HEK293 (cell line): ENCODE measurements at regions not wholly inside any gene's neighbourhood (a gene's known extent, or its start where the extent isn't known, plus 50 kb on each side); places are given as distances from the start of the nearest gene placed in this dataset.

ENCODE experiments used
- CTCF ChIA-PET: fragments of 350-600 bp; formaldehyde crosslinking; extraction: SDS; loops from one replicate; lab custom pipeline; 2021; ENCODE audit warnings: antibody characterized with exemption; lab: Yijun Ruan, JAX
- POLR2A ChIA-PET: fragments of 300-600 bp; formaldehyde crosslinking; extraction: SDS; loops from one replicate; lab custom pipeline; 2020; ENCODE audit warnings: antibody characterized with exemption, inconsistent platforms; lab: Yijun Ruan, JAX
- H3K27ac ChIP-seq: fragments of 200-500 bp; sonication (Bioruptor generic); 2 replicates; pipeline ENCODE4 v1.5.1; 2014; ENCODE audit warnings: low read depth, low read length, control low read depth, inconsistent platforms; ENCODE audit errors: extremely low read depth
- H3K36me3 ChIP-seq, 2 experiments: fragments of 200-500 bp in 1 of 2; sonication (Bioruptor generic) in 1 of 2; 1 replicate in 1 of 2; 2 replicates in 1 of 2; pipeline ENCODE4 v1.5.1; 2014 to 2017; ENCODE audit warnings: inconsistent platforms in 2 of 2, low read length in 2 of 2; ENCODE audit not compliant: control insufficient read depth in 2 of 2, insufficient read depth in 1 of 2
- H3K4me1 ChIP-seq: fragments of 200-500 bp; sonication (Bioruptor generic); 2 replicates; pipeline ENCODE4 v1.5.1; 2014; ENCODE audit warnings: mild to moderate bottlenecking, low read length, inconsistent platforms; ENCODE audit not compliant: control insufficient read depth, insufficient read depth
- H3K4me3 ChIP-seq: 2 replicates; pipeline ENCODE4 v1.5.1; 2011; ENCODE audit warnings: low read depth, mild to moderate bottlenecking, control low read depth, low read length, moderate library complexity
- H3K9me3 ChIP-seq: fragments of 200-500 bp; sonication (Bioruptor generic); 2 replicates; pipeline ENCODE4 v1.5.1; 2014; ENCODE audit warnings: low read depth, low read length, inconsistent platforms; ENCODE audit not compliant: control insufficient read depth, insufficient read depth
- IKZF3 ChIP-seq: fragments of 450-650 bp; IDR thresholded peaks from 2 replicates; pipeline ENCODE4 v1.5.0; 2018; ENCODE audit warnings: missing biosample characterization, mild to moderate bottlenecking, missing genetic modification characterization, moderate library complexity
- KLF1 ChIP-seq: fragments of 450-650 bp; formaldehyde crosslinking; IDR thresholded peaks from 2 replicates; pipeline ENCODE4 v1.5.1; 2016; ENCODE audit warnings: missing biosample characterization, missing genetic modification characterization
- ZBTB7A ChIP-seq: fragments of 450-650 bp; formaldehyde crosslinking; IDR thresholded peaks from 2 replicates; pipeline ENCODE4 v1.5.1; 2016; ENCODE audit warnings: low read depth, missing biosample characterization, missing genetic modification characterization
- ZBTB8A ChIP-seq: fragments of 450-650 bp; formaldehyde crosslinking; IDR thresholded peaks from 2 replicates; pipeline ENCODE4 v1.5.1; 2016; ENCODE audit warnings: missing biosample characterization, missing genetic modification characterization
- ZEB2 ChIP-seq: fragments of 450-650 bp; formaldehyde crosslinking; IDR thresholded peaks from 2 replicates; pipeline ENCODE4 v1.5.1; 2016; ENCODE audit warnings: missing biosample characterization, missing genetic modification characterization
- ZFHX2 ChIP-seq: fragments of 450-650 bp; formaldehyde crosslinking; conservative IDR thresholded peaks from 2 replicates; pipeline ENCODE4 v1.5.1; 2016; ENCODE audit warnings: missing biosample characterization, missing genetic modification characterization
- ZFP3 ChIP-seq: fragments of 450-650 bp; formaldehyde crosslinking; IDR thresholded peaks from 2 replicates; pipeline ENCODE4 v1.5.1; 2016; ENCODE audit warnings: low read depth, missing biosample characterization, missing genetic modification characterization
- ZIC2 ChIP-seq: fragments of 450-650 bp; formaldehyde crosslinking; IDR thresholded peaks from 2 replicates; pipeline ENCODE4 v1.5.1; 2016; ENCODE audit warnings: missing biosample characterization, missing genetic modification characterization
- ZNF10 ChIP-seq: fragments of 450-650 bp; formaldehyde crosslinking; IDR thresholded peaks from 2 replicates; pipeline ENCODE4 v1.5.1; 2017; ENCODE audit warnings: missing biosample characterization, missing genetic modification characterization
- ZNF114 ChIP-seq: fragments of 450-650 bp; formaldehyde crosslinking; IDR thresholded peaks from 2 replicates; pipeline ENCODE4 v1.5.0; 2017; ENCODE audit warnings: missing biosample characterization, missing genetic modification characterization
- ZNF174 ChIP-seq: fragments of 450-650 bp; formaldehyde crosslinking; IDR thresholded peaks from 2 replicates; pipeline ENCODE4 v1.5.0; 2017; ENCODE audit warnings: missing biosample characterization, mild to moderate bottlenecking, missing genetic modification characterization
- ZNF18 ChIP-seq: fragments of 450-650 bp; formaldehyde crosslinking; IDR thresholded peaks from 2 replicates; pipeline ENCODE4 v1.5.1; 2016; ENCODE audit warnings: missing biosample characterization, missing genetic modification characterization
- ZNF184 ChIP-seq: fragments of 450-650 bp; IDR thresholded peaks from 2 replicates; pipeline ENCODE4 v1.5.1; 2018; ENCODE audit warnings: missing biosample characterization, mild to moderate bottlenecking, missing genetic modification characterization
- ZNF280D ChIP-seq: fragments of 450-650 bp; formaldehyde crosslinking; IDR thresholded peaks from 2 replicates; pipeline ENCODE4 v1.5.1; 2016; ENCODE audit warnings: missing biosample characterization, missing genetic modification characterization
- ZNF292 ChIP-seq: fragments of 450-650 bp; formaldehyde crosslinking; IDR thresholded peaks from 2 replicates; pipeline ENCODE4 v1.5.1; 2016; ENCODE audit warnings: low read depth, missing biosample characterization, missing genetic modification characterization, borderline replicate concordance
- ZNF394 ChIP-seq: fragments of 450-650 bp; formaldehyde crosslinking; IDR thresholded peaks from 2 replicates; pipeline ENCODE4 v1.5.1; 2016; ENCODE audit warnings: missing biosample characterization, missing genetic modification characterization, mild to moderate bottlenecking, moderate library complexity, borderline replicate concordance
- ZNF398 ChIP-seq: fragments of 450-650 bp; formaldehyde crosslinking; IDR thresholded peaks from 2 replicates; pipeline ENCODE4 v1.5.1; 2017; ENCODE audit warnings: missing biosample characterization, missing genetic modification characterization
- ZNF610 ChIP-seq: fragments of 450-650 bp; formaldehyde crosslinking; IDR thresholded peaks from 2 replicates; pipeline ENCODE4 v1.5.1; 2016; ENCODE audit warnings: missing biosample characterization, missing genetic modification characterization, borderline replicate concordance
- ZNF626 ChIP-seq: fragments of 450-650 bp; sonication (Bioruptor Pico); formaldehyde crosslinking; IDR thresholded peaks from 2 replicates; pipeline ENCODE4 v1.5.1; 2018; ENCODE audit warnings: missing biosample characterization, missing genetic modification characterization, inconsistent platforms
- ZNF677 ChIP-seq: fragments of 450-650 bp; IDR thresholded peaks from 2 replicates; pipeline ENCODE4 v1.5.0; 2018; ENCODE audit warnings: missing biosample characterization, mild to moderate bottlenecking, missing genetic modification characterization, moderate library complexity
- ZNF785 ChIP-seq: fragments of 450-650 bp; formaldehyde crosslinking; IDR thresholded peaks from 2 replicates; pipeline ENCODE4 v1.5.1; 2016; ENCODE audit warnings: missing biosample characterization, missing genetic modification characterization
- ZNF843 ChIP-seq: fragments of 450-650 bp; formaldehyde crosslinking; IDR thresholded peaks from 2 replicates; pipeline ENCODE4 v1.5.1; 2016; ENCODE audit warnings: missing biosample characterization, missing genetic modification characterization
- ZSCAN4 ChIP-seq: fragments of 450-650 bp; formaldehyde crosslinking; IDR thresholded peaks from 2 replicates; pipeline ENCODE4 v1.5.1; 2017; ENCODE audit warnings: missing biosample characterization, missing genetic modification characterization
- ZSCAN5A ChIP-seq: fragments of 450-650 bp; formaldehyde crosslinking; IDR thresholded peaks from 2 replicates; pipeline ENCODE4 v1.5.1; 2016; ENCODE audit warnings: missing biosample characterization, missing genetic modification characterization
- TF ChIP-seq, protein P1 (sequence below): fragments of 450-650 bp; formaldehyde crosslinking; IDR thresholded peaks from 2 replicates; pipeline ENCODE4 v1.5.1; 2017; ENCODE audit warnings: missing biosample characterization, missing genetic modification characterization
- TF ChIP-seq, protein P2 (sequence below): fragments of 450-650 bp; formaldehyde crosslinking; IDR thresholded peaks from 2 replicates; pipeline ENCODE4 v1.5.1; 2016; ENCODE audit warnings: missing biosample characterization, missing genetic modification characterization

GRCh38 chr10:130787243-130787642 is 524.3 kb downstream of the TCERG1L start:
- no peak overlapping the region for H3K27ac ChIP-seq
- CTCF ChIA-PET: no interaction called here
- TF ChIP-seq ZNF626 (tag by site-specific recombination) (no peak), ZNF843 (tag by site-specific recombination) (no peak), ZSCAN5A (tag by site-specific recombination) (no peak), ZNF398 (no peak), ZNF184 (tag by site-specific recombination) (no peak), ZIC2 (no peak), ZBTB8A (tag by site-specific recombination) (no peak), ZBTB7A (no peak), ZEB2 (tag by site-specific recombination) (no peak), ZNF114 (no peak), ZNF10 (tag by site-specific recombination) (no peak), ZNF785 (tag by site-specific recombination) (no peak), ZNF610 (no peak), KLF1 (no peak)
- TF ChIP-seq, protein P1, sequence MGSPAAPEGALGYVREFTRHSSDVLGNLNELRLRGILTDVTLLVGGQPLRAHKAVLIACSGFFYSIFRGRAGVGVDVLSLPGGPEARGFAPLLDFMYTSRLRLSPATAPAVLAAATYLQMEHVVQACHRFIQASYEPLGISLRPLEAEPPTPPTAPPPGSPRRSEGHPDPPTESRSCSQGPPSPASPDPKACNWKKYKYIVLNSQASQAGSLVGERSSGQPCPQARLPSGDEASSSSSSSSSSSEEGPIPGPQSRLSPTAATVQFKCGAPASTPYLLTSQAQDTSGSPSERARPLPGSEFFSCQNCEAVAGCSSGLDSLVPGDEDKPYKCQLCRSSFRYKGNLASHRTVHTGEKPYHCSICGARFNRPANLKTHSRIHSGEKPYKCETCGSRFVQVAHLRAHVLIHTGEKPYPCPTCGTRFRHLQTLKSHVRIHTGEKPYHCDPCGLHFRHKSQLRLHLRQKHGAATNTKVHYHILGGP (tag by site-specific recombination): no peak
- TF ChIP-seq, protein P2, sequence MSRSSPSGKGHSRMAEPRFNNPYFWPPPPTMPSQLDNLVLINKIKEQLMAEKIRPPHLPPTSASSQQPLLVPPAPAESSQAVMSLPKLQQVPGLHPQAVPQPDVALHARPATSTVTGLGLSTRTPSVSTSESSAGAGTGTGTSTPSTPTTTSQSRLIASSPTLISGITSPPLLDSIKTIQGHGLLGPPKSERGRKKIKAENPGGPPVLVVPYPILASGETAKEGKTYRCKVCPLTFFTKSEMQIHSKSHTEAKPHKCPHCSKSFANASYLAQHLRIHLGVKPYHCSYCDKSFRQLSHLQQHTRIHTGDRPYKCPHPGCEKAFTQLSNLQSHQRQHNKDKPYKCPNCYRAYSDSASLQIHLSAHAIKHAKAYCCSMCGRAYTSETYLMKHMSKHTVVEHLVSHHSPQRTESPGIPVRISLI (tag by site-specific recombination): no peak
- TF ChIP-seq, all 188 proteins: peak for 0
- Histone ChIP-seq H3K36me3 (no peaks in the 10 kb centered on the region), H3K4me1 (no peaks in the 10 kb centered on the region), H3K9me3 (no peaks in the 10 kb centered on the region), H3K4me3 (no peak overlapping the region)
- POLR2A ChIA-PET: no interaction called here

- CTCF ChIA-PET: no interaction called here
- POLR2A ChIA-PET: no interaction called here
- Histone ChIP-seq H3K4me3 (no peak overlapping the region), H3K27ac (no peak overlapping the region), H3K36me3 (no peaks in the 10 kb centered on the region), H3K9me3 (no peaks in the 10 kb centered on the region), H3K4me1 (no peaks in the 10 kb centered on the region)
- TF ChIP-seq ZFHX2: no peak
- no peak for TF ChIP-seq IKZF3 (tag by site-specific recombination)
- TF ChIP-seq ZNF280D (tag by site-specific recombination): no peak
- TF ChIP-seq ZNF394 (tag by site-specific recombination): no peak
- no peak for TF ChIP-seq ZNF174 (tag by site-specific recombination)
- TF ChIP-seq ZNF292 (tag by site-specific recombination): no peak
- no peak for TF ChIP-seq ZNF677 (tag by site-specific recombination)
- no peak for TF ChIP-seq ZSCAN4 (tag by site-specific recombination)
- no peak for TF ChIP-seq ZNF18 (tag by site-specific recombination)
- TF ChIP-seq ZFP3 (tag by site-specific recombination): no peak
Observed at GRCh38 chr10:130787821-130788220, 523.7 kb downstream of the TCERG1L start.
